ENCODE measurements at regions not wholly inside any gene's neighbourhood (a gene's known extent, or its start where the extent isn't known, plus 50 kb on each side); places are given as distances from the start of the nearest gene placed in this dataset.
A peak's percentile ranks its signal among the peaks of the same experiment; 100 is the strongest.

- H3K27ac Mint-ChIP-seq (ENCODE audit: unreplicated experiment) = no peak overlapping the region
- no peak for TF ChIP-seq CTCF (IDR thresholded peaks at IDR 0.05; ENCODE audit: partially characterized antibody, unreplicated experiment)
- peaks cover 18% of the 10 kb centered on the region for H3K36me3 Mint-ChIP-seq (ENCODE audit: unreplicated experiment)
- H3K4me3 Mint-ChIP-seq (ENCODE audit: unreplicated experiment) = no peak overlapping the region
- no peaks in the 10 kb centered on the region for H3K27me3 Mint-ChIP-seq (ENCODE audit: unreplicated experiment)
- H3K9me3 Mint-ChIP-seq (ENCODE audit: unreplicated experiment) = peaks cover 4% of the 10 kb centered on the region
- DNase-seq = no peak
- no peaks in the 10 kb centered on the region for H3K4me1 Mint-ChIP-seq (ENCODE audit: low read depth, unreplicated experiment)
Measured at GRCh38 chr4:67273666-67274065, 271.6 kb downstream of the CENPC start.

DNA sequence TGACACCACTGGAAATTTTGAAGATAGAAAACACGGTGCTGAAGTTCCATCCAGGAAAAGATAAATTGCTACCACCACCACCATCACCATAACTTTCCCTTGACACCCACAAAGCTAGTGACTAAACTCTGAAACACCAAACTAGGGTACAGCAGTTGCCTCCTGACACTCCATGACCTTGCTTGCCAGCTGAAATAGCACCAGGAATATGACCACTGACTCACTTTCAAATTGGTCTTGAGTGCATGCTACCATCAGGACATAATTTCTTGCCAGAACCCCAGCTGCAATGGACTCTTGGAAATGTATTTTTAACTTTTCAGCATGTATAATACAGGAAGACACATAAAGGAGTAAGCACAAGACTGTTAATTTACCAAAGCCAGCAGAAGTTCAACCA, 283.3 kb downstream of the CENPC start:
- Mint-ChIP-seq H3K27ac (ENCODE audit: unreplicated experiment) (no peak overlapping the region), H3K9me3 (ENCODE audit: unreplicated experiment) (no peaks in the 10 kb centered on the region), H3K27me3 (ENCODE audit: unreplicated experiment) (peaks cover 1% of the 10 kb centered on the region), H3K36me3 (ENCODE audit: unreplicated experiment) (no peaks in the 10 kb centered on the region), H3K4me1 (ENCODE audit: low read depth, unreplicated experiment) (peaks cover 2% of the 10 kb centered on the region), H3K4me3 (ENCODE audit: unreplicated experiment) (no peak overlapping the region)
- DNase-seq = no peak
- TF ChIP-seq CTCF (IDR thresholded peaks at IDR 0.05; ENCODE audit: partially characterized antibody, unreplicated experiment) = no peak

GRCh38 chr4:67256388-67257043, 288.8 kb downstream of the CENPC start:
- no peaks in the 10 kb centered on the region for H3K36me3 Mint-ChIP-seq (ENCODE audit: unreplicated experiment)
- H3K9me3 Mint-ChIP-seq (ENCODE audit: unreplicated experiment) = peaks cover 2% of the 10 kb centered on the region
- TF ChIP-seq CTCF (IDR thresholded peaks at IDR 0.05; ENCODE audit: partially characterized antibody, unreplicated experiment) = no peak
- H3K4me1 Mint-ChIP-seq (ENCODE audit: low read depth, unreplicated experiment) = no peaks in the 10 kb centered on the region
- H3K27ac Mint-ChIP-seq (ENCODE audit: unreplicated experiment) = no peak overlapping the region
- no peak for DNase-seq
- H3K4me3 Mint-ChIP-seq (ENCODE audit: unreplicated experiment) = no peak overlapping the region
- H3K27me3 Mint-ChIP-seq (ENCODE audit: unreplicated experiment) = no peaks in the 10 kb centered on the region

DNA sequence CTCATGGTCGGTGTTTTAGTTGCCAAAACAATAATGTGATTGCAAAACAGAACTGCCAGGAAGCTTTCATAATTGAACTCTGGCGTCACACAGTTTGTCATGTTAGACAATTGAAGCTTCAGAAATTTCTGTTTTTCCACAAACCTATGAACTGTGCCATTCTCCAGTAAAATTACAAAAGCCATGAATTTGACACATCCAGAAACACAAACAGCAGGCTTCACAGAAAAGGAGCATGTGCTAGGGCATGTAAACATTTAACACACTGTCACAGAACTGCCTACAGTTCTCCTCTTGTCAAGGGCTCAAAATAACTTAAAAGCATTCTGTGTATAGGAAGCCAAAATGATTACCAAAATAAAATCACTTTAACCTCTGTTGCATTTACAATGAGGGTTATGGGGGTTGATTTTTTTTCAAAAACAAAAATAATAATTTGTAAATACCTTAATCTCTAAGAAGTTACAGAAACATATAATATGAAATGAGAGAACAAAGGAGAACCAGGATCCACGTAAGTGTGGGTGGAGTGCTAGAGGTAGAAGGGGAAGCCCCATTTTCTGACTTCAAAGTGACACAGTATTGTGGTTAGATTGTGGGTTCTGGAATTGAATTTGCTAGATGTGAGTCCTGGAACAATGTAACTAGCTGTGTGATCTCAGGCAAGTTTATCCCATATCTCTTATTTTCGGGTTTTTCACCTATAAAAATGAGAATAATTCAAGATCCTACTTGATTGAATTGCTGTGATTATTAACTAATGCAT, 295.0 kb downstream of the CENPC start:
- Mint-ChIP-seq H3K27me3 (ENCODE audit: unreplicated experiment) (peaks cover 2% of the 10 kb centered on the region), H3K36me3 (ENCODE audit: unreplicated experiment) (no peaks in the 10 kb centered on the region), H3K4me1 (ENCODE audit: low read depth, unreplicated experiment) (no peaks in the 10 kb centered on the region), H3K27ac (ENCODE audit: unreplicated experiment) (no peak overlapping the region), H3K9me3 (ENCODE audit: unreplicated experiment) (peaks cover 2% of the 10 kb centered on the region), H3K4me3 (ENCODE audit: unreplicated experiment) (no peak overlapping the region)
- DNase-seq = no peak
- no peak for TF ChIP-seq CTCF (IDR thresholded peaks at IDR 0.05; ENCODE audit: partially characterized antibody, unreplicated experiment)

- Mint-ChIP-seq H3K4me3 (ENCODE audit: unreplicated experiment) (no peak overlapping the region), H3K9me3 (ENCODE audit: unreplicated experiment) (peaks cover 5% of the 10 kb centered on the region), H3K27ac (ENCODE audit: unreplicated experiment) (peak overlapping the region; percentile 19), H3K36me3 (ENCODE audit: unreplicated experiment) (no peaks in the 10 kb centered on the region), H3K4me1 (ENCODE audit: low read depth, unreplicated experiment) (peaks cover 14% of the 10 kb centered on the region), H3K27me3 (ENCODE audit: unreplicated experiment) (peaks cover 2% of the 10 kb centered on the region)
- no peak for TF ChIP-seq CTCF (IDR thresholded peaks at IDR 0.05; ENCODE audit: partially characterized antibody, unreplicated experiment)
- no peak for DNase-seq
Measured at GRCh38 chr4:67236788-67237187, 308.5 kb downstream of the CENPC start.
